AG09309 (cell line): ENCODE measurements at regions not wholly inside any gene's neighbourhood (a gene's known extent, or its start where the extent isn't known, plus 50 kb on each side); places are given as distances from the start of the nearest gene placed in this dataset.

Experiments
- DNase-seq: peaks from one replicate; pipeline ENCODE4 v3.0.0-alpha.2; 2010; ENCODE audit warnings: low read depth
- H3K4me3 ChIP-seq: 2 replicates; pipeline ENCODE4 v1.5.1; 2011; ENCODE audit warnings: mild to moderate bottlenecking, low read depth, low read length, moderate library complexity; ENCODE audit not compliant: control insufficient read depth
- TF ChIP-seq, protein P1 (sequence below): IDR thresholded peaks from 2 replicates; pipeline ENCODE4 v1.5.1; 2011; ENCODE audit warnings: mild to moderate bottlenecking, low read depth, low read length, inconsistent platforms; ENCODE audit not compliant: insufficient read depth, control insufficient read depth; ENCODE audit errors: missing control alignments

DNA sequence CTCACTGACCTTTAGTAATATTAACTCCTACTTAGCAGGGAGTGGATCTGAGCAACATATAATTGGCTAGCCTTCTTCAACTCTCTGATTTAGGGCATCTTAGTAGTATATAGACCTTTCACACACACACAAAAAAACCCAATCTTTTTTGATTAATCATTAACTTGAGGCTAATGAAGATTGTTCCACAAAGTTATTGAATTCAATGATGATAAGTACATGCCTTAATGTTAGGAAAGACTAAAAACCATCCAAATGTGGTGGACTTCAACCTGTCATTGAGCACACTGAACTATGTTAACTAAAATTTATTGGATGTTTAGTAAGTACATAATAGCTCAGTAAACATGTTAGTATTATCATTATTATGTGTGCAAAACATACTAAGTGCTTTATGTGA lies 179.4 kb upstream of the SLC25A13 start:
- DNase-seq, result no peak
- no peak overlapping the region for H3K4me3 ChIP-seq
- TF ChIP-seq, protein P1, sequence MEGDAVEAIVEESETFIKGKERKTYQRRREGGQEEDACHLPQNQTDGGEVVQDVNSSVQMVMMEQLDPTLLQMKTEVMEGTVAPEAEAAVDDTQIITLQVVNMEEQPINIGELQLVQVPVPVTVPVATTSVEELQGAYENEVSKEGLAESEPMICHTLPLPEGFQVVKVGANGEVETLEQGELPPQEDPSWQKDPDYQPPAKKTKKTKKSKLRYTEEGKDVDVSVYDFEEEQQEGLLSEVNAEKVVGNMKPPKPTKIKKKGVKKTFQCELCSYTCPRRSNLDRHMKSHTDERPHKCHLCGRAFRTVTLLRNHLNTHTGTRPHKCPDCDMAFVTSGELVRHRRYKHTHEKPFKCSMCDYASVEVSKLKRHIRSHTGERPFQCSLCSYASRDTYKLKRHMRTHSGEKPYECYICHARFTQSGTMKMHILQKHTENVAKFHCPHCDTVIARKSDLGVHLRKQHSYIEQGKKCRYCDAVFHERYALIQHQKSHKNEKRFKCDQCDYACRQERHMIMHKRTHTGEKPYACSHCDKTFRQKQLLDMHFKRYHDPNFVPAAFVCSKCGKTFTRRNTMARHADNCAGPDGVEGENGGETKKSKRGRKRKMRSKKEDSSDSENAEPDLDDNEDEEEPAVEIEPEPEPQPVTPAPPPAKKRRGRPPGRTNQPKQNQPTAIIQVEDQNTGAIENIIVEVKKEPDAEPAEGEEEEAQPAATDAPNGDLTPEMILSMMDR, result no peak

DNA sequence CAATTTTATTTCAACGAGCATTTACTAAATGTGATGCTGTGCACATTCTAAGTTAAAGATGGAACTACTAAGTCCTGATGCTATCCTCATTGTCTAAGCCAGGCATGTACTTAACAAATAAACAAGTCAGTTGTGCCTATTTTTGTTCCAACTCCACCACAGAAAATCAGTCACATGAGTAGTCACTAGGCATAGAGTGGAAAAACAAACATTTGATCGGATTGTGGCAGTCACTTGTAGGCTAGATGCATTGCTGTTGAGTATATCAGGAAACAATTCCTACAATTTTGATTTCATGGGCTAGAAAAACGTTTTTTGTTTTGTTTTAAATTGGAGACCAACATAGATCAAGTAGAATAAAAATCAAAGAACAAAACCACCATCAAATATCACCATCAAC lies 177.6 kb upstream of the SLC25A13 start:
- TF ChIP-seq, protein P1, result no peak
- no peak overlapping the region for H3K4me3 ChIP-seq
- no peak for DNase-seq

DNA sequence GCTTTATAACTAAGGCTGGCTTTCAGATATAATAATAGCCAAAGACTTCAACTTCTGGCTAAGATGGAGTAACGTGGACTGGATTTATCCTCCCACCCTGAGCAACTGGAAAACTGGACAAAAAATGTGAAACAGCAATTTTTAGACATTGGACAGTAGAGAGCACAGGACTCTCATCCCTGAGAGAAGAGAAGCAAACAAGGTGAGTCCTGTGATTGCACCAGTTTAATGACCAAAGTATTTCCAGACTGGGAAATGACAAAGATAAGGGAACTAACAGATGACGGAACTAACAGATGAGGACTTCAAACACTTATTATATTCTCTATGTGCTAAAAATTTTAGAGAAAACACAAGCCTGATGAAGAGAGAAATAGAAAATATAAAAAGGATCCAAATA lies 175.7 kb upstream of the SLC25A13 start:
- no peak overlapping the region for H3K4me3 ChIP-seq
- TF ChIP-seq, protein P1, result no peak
- no peak for DNase-seq

GRCh38 chr7:96495751-96496216 lies 173.9 kb upstream of the SLC25A13 start:
- no peak for DNase-seq
- H3K4me3 ChIP-seq, result no peak overlapping the region
- TF ChIP-seq, protein P1, result no peak

GRCh38 chr7:96486681-96487080 lies 164.8 kb upstream of the SLC25A13 start:
- no peak for DNase-seq
- TF ChIP-seq, protein P1, result no peak
- H3K4me3 ChIP-seq, result no peak overlapping the region

DNA sequence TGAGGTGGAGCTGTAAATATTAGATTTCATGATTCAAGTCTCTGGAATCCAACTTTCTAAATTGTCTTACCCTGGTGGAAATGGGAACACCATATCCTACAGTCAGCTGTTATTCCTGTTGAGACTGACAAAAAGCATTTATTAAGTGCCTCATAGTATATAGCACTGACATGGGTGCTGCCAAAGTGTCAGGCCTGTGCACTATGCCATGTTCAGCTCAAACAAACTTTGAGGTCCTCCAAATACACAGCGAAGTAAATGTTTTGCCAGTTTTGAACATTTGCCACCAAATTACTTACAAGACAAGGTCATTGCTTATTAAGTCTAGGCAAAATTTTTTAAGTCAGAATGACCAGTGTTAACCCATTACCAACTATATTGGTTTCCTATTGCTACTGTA lies 162.9 kb upstream of the SLC25A13 start:
- DNase-seq, result no peak
- TF ChIP-seq, protein P1, result no peak
- H3K4me3 ChIP-seq, result no peak overlapping the region

DNA sequence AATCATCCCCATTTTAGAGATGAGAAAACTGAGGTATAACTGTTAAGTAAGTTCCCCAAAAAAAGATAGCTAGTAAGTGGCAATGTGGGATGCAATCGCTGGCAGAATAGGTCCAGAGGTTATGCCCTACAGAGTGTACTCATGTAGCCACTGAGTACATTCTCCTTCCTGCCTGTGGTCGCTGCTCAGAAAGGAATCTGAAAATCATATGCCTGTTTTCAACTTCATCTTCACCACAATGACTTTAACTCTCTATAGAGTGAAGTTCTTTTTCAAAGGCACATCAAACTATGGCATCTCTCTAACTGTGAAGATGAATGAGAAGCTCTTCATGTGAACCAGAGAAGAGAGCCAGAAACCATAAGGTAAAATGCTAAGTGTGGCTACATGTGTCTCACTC lies 162.2 kb upstream of the SLC25A13 start:
- H3K4me3 ChIP-seq, result no peak overlapping the region
- no peak for DNase-seq
- TF ChIP-seq, protein P1, result no peak
